GM12891 (cell line): ENCODE measurements at regions not wholly inside any gene's neighbourhood (a gene's known extent, or its start where the extent isn't known, plus 50 kb on each side); places are given as distances from the start of the nearest gene placed in this dataset.

Experiments
- POLR2A ChIP-seq: IDR thresholded peaks from 2 replicates; pipeline ENCODE4 v1.6.1; 2011; ENCODE audit warnings: low read depth, low read length, control low read depth
- POLR2AphosphoS5 ChIP-seq: IDR thresholded peaks from 2 replicates; pipeline ENCODE4 v1.6.1; 2011; ENCODE audit warnings: low read depth, low read length, control low read depth
- POU2F2 ChIP-seq: IDR thresholded peaks from 2 replicates; pipeline ENCODE4 v1.6.1; 2011; ENCODE audit warnings: low read depth, mild to moderate bottlenecking, control low read depth, low read length, moderate library complexity
- SPI1 ChIP-seq: IDR thresholded peaks from 2 replicates; pipeline ENCODE4 v1.6.1; 2011; ENCODE audit warnings: low read depth, low read length, control low read depth
- TAF1 ChIP-seq: IDR thresholded peaks from 2 replicates; pipeline ENCODE4 v1.6.1; 2011; ENCODE audit warnings: low read depth, low read length, control low read depth

DNA sequence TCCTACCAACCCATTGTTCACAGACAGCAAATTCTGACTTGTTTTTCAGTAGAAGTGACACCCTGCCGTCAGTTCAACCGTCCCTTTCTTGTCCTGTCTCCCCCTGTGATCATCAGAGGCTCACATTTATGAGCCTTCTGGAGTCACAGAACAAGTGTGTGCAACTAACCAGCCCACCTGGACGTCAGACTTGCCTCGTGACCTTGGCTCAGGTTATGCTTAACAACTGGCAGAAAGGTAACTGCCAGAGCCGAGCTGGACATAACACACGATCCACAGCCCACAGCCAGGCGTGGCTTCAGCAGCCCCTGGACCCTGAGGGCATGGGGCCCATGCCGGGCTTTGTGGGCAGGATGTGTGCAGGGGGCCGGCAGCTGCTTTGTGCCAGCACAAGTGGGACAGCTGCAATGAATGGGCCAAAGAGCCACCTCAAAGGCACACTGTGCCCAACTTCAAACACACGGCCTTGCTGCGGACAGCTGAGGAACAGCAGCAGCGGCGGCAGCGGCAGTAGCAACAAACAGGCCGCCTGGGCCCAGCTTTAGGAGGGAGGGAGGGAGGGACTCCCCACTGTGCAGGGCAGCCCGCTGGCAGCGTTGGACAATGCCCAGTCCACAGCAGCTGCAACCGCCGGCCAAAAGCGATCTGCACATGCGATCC lies 103.9 kb downstream of the ZBTB18 start:
- TF ChIP-seq POLR2A (no peak), POLR2AphosphoS5 (no peak), POU2F2 (no peak), SPI1 (no peak), TAF1 (no peak)
